Neural crest cell (in vitro differentiated cells): ENCODE measurements at regions not wholly inside any gene's neighbourhood (a gene's known extent, or its start where the extent isn't known, plus 50 kb on each side); places are given as distances from the start of the nearest gene placed in this dataset.

Experiments used
- DNase-seq: peaks from one replicate; pipeline ENCODE4 v3.0.0; 2021; ENCODE audit warnings: low read depth, mixed read lengths, low spot score
- H3K27ac Mint-ChIP-seq: one replicate; pipeline ENCODE4 v1.8.0; 2021; ENCODE audit warnings: mild to moderate bottlenecking, mixed read lengths; ENCODE audit not compliant: unreplicated experiment
- H3K27me3 Mint-ChIP-seq: 2 replicates; pipeline ENCODE4 v1.8.0; 2021; ENCODE audit warnings: low read depth, mild to moderate bottlenecking, mixed read lengths
- H3K36me3 Mint-ChIP-seq: 2 replicates; pipeline ENCODE4 v1.8.0; 2021; ENCODE audit warnings: low read depth, mild to moderate bottlenecking, mixed read lengths
- H3K4me1 Mint-ChIP-seq: 2 replicates; pipeline ENCODE4 v1.8.0; 2021; ENCODE audit warnings: mixed read lengths
- H3K4me3 Mint-ChIP-seq: one replicate; pipeline ENCODE4 v1.8.0; 2021; ENCODE audit warnings: mild to moderate bottlenecking, mixed read lengths
- H3K9me3 Mint-ChIP-seq: 2 replicates; pipeline ENCODE4 v1.8.0; 2021; ENCODE audit warnings: mixed read lengths
- TF ChIP-seq, protein P1 (sequence below): fragments of 200-600 bp; sonication (generic); conservative IDR thresholded peaks from 2 replicates; pipeline ENCODE4 v1.5.0; 2021; ENCODE audit warnings: antibody characterized with exemption, mild to moderate bottlenecking

DNA sequence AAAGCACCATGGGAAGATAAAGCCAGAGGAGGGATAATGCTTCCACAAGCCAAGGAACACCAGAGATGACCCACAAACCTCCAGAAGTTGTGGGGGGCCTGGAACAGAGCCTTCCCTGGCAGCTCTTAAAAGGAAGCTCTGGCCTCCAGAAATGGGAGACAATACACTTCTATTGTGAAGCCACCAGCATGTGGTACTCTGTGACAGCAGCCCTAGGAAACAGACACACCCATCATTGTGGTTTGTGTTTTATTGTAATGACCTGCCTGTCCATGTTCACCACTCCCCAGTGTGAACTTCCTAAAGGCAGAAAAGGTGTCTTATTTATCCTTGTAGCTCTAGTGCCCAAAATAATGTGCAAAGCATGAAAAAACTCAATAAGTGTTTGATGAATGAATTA lies 264.1 kb upstream of the GATB start:
- Mint-ChIP-seq H3K27ac (no peak overlapping the region), H3K36me3 (no peaks in the 10 kb centered on the region), H3K27me3 (no peaks in the 10 kb centered on the region), H3K4me3 (no peak overlapping the region), H3K9me3 (no peaks in the 10 kb centered on the region), H3K4me1 (peaks cover 3% of the 10 kb centered on the region)
- DNase-seq, result no peak
- TF ChIP-seq, protein P1, sequence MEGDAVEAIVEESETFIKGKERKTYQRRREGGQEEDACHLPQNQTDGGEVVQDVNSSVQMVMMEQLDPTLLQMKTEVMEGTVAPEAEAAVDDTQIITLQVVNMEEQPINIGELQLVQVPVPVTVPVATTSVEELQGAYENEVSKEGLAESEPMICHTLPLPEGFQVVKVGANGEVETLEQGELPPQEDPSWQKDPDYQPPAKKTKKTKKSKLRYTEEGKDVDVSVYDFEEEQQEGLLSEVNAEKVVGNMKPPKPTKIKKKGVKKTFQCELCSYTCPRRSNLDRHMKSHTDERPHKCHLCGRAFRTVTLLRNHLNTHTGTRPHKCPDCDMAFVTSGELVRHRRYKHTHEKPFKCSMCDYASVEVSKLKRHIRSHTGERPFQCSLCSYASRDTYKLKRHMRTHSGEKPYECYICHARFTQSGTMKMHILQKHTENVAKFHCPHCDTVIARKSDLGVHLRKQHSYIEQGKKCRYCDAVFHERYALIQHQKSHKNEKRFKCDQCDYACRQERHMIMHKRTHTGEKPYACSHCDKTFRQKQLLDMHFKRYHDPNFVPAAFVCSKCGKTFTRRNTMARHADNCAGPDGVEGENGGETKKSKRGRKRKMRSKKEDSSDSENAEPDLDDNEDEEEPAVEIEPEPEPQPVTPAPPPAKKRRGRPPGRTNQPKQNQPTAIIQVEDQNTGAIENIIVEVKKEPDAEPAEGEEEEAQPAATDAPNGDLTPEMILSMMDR, result no peak

DNA sequence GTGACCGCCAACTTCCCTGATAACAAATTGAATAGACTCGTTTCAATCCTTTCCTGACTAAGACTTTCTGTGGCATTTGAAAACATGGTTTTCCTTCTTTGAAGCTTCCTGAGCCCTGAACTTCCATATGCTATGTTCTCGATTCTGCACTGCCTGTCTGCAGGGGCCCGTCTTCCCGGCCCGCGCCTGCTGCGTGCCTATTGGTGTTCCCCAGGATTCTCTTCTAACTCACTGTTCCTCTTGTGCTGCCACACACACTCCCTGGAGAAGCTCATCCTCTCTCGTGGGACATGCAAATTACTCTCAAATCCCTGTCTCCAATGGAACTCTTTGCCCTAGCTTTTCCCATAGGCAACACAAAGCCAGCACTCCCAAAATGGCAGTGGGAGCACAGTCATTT lies 262.9 kb upstream of the GATB start:
- H3K27me3 Mint-ChIP-seq, result no peaks in the 10 kb centered on the region
- no peak overlapping the region for H3K4me3 Mint-ChIP-seq
- no peak overlapping the region for H3K27ac Mint-ChIP-seq
- H3K4me1 Mint-ChIP-seq, result peaks cover 3% of the 10 kb centered on the region
- H3K36me3 Mint-ChIP-seq, result no peaks in the 10 kb centered on the region
- TF ChIP-seq, protein P1, result no peak
- DNase-seq, result no peak
- H3K9me3 Mint-ChIP-seq, result no peaks in the 10 kb centered on the region

DNA sequence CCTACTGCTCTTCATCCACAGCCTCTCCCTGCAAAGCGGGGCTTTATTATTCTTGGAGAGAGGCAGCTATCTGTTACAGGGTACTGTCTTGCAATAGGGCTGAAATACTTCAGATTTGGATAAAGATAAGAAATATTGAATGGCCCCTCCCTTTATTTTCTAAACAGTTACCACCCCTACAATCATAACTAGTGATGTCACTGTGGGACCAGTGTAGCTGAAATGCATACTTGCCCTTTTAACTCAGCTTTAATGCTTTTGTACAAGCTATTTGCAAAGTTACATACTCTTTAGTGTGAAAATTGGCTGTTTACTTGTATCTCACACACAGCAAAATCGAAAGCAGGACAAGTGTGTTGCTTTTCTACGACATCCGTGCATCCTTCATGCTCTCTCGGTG lies 261.7 kb upstream of the GATB start:
- TF ChIP-seq, protein P1, result no peak
- peaks cover 3% of the 10 kb centered on the region for H3K4me1 Mint-ChIP-seq
- no peaks in the 10 kb centered on the region for H3K27me3 Mint-ChIP-seq
- H3K9me3 Mint-ChIP-seq, result no peaks in the 10 kb centered on the region
- no peak overlapping the region for H3K27ac Mint-ChIP-seq
- no peaks in the 10 kb centered on the region for H3K36me3 Mint-ChIP-seq
- H3K4me3 Mint-ChIP-seq, result no peak overlapping the region
- DNase-seq, result no peak

DNA sequence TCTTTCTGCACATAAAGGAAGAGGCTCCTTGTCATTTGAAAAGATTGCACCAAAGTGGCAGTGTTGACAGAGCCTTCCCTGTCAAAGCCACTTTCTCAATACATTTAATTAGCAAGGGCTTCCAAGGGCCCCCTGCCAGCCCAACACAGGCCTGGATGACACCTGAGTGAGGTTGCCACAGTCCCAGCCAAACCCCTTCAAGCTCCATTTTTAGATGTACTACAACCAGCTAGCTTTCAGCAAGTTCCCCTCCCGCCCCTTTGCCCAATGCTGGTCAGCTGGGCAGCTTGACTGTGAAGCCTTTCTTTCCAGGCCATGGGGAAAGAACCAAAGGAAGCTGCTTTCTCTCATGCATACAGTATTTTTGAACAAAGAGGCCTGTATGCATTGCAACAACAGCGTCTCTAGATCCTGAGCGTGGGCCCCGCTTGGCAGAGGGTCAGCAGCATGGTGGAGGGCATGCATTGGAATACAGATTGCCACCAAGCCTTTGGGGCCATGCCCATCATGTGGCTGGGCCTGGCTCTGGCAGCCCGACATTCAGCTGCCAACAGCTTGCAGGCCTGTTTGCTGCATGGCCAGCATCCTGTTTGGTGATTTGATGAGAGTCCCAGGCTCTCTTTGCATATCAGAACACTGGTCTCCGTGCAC lies 261.1 kb upstream of the GATB start:
- Mint-ChIP-seq H3K36me3 (no peaks in the 10 kb centered on the region), H3K9me3 (no peaks in the 10 kb centered on the region), H3K27ac (no peak overlapping the region), H3K4me3 (no peak overlapping the region), H3K4me1 (peaks cover 3% of the 10 kb centered on the region), H3K27me3 (no peaks in the 10 kb centered on the region)
- TF ChIP-seq, protein P1, result no peak
- no peak for DNase-seq

DNA sequence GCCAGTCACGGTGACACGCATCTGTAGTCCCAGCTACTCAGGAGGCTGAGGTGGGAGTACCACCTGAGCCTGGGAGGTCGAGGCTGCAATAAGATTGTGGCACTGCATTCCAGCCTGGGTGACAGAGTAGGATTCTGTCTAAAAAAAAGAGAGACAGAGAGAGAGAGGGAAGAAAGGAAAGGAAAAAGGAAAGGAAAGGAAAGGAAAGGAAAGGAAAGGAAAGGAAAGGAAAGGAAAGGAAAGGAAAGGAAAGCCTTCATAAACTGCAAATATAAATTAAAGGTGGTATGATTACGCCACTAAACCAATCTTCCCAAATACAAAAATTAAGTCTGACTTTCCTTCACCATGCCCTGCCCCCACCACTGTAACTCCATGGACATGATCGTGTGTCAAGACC lies 259.3 kb upstream of the GATB start:
- H3K36me3 Mint-ChIP-seq, result no peaks in the 10 kb centered on the region

More for the DNA sequence above, 259.3 kb upstream of the GATB start:
- Mint-ChIP-seq H3K4me3 (no peak overlapping the region), H3K9me3 (no peaks in the 10 kb centered on the region), H3K27me3 (peaks cover 2% of the 10 kb centered on the region), H3K4me1 (peaks cover 3% of the 10 kb centered on the region), H3K27ac (no peak overlapping the region)
- DNase-seq, result no peak
- TF ChIP-seq, protein P1, result no peak
